ENCODE measurements at regions not wholly inside any gene's neighbourhood (a gene's known extent, or its start where the extent isn't known, plus 50 kb on each side); places are given as distances from the start of the nearest gene placed in this dataset.

GRCh38 chr6:105794870-105795269, 291.3 kb upstream of the PRDM1 start:
- DNase-seq (ENCODE audit: low read depth in 2 of 2): no peak

GRCh38 chr6:105794239-105794638, 291.9 kb upstream of the PRDM1 start:
- DNase-seq (ENCODE audit: low read depth in 2 of 2): no peak

DNA sequence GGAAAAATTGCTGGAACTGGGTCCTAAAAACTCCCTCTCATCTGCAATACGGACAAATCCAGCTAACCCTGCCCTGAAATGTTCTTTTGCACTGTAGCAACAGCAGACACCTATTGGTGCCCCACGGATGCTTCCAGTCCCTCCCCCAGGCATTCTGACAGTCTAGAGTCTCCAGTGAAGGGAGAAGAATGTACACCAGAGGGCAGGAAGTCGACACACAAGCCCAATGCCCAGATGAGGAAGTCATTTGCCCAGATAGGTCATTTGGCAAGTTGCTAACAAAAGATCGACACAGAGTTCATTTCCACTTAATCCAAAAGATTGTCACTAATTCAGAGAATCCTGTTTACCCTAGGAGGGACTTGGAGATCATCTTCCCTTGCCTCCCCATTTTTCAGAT, 293.0 kb upstream of the PRDM1 start:
- DNase-seq (ENCODE audit: low read depth in 2 of 2): no peak

DNA sequence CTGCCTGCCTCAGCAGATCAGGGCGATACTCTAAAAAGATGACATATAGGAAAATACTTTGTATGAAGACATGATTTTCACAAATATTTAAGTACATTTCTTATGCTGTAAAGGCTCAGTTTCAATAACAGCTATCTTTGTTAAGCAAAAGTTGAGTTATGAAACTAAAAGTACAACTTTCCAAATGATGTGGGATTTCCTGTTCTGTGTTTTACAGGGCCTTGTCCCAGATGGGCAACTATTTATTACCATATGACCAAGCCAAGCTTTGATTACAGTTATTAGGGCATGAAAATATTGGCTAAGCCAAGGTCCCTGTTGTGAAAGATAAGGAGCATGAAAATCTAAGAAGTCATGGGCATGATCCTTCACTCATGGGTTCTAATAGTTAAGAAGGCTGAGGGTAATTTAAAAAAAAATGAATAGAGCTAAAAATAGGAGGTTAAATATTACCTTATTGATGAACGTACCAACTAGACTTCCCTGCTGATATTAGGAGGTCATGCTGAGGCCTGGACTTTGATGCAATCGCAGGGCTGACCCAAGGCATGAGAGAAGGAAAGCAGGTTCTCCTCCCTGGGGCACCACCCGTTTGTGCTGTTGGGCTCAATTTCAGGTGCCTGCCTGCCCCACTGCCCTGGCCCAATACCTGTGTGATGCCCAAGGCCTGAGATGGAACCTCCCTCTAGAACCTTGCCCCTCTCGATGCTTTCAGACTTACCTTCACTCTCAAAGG, 294.4 kb upstream of the PRDM1 start:
- no peak for DNase-seq (ENCODE audit: low read depth in 2 of 2)

DNA sequence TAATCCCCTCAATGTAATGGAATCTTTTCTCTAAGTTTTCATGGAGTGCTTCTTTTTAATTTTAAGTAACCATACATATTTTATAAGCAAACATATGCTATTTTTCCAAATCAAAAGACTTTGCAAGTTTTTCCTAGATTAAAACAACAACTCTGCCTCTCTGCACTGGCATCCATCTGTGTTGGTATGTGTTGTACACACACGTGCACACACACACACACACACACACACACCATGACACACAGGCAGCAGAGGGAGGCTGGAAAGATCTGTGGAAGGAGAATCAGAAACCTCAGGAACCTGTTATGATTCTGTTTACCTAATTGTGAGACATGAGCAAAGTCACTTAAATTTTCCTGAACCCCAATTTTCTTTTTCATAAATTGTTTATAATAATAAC, 295.0 kb upstream of the PRDM1 start:
- DNase-seq (ENCODE audit: low read depth in 2 of 2): no peak

- DNase-seq (ENCODE audit: low read depth in 2 of 2): no peak
Observed at GRCh38 chr6:105790635-105791034, 295.5 kb upstream of the PRDM1 start.

DNA sequence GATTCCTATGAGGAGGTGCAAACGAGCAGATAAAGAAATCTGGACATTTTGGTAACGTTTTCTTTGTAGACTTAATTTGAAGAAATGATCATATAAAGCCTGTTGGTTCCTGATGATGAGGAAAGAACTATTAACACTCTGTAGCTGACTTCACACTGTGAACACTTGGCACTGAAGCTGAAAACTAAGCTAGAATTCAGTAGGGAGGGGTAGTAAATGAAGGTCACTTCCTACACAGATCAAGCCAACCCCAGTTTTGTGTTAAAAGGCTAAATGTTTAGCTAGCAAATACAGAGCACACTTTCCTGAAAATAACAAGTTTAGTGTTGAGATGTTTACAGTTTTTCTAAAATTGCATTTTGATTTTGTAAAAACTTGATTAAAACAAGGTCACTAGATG, 296.2 kb upstream of the PRDM1 start:
- DNase-seq (ENCODE audit: low read depth in 2 of 2): no peak

GRCh38 chr6:105787747-105788146, 298.4 kb upstream of the PRDM1 start:
- DNase-seq (ENCODE audit: low read depth in 2 of 2): no peak

GRCh38 chr6:105786890-105787655, 299.1 kb upstream of the PRDM1 start:
- no peak for DNase-seq (ENCODE audit: low read depth in 2 of 2)

GRCh38 chr6:105786449-105786848, 299.7 kb upstream of the PRDM1 start:
- no peak for DNase-seq (ENCODE audit: low read depth in 2 of 2)

GRCh38 chr6:105785066-105785811, 300.9 kb upstream of the PRDM1 start:
- no peak for DNase-seq (ENCODE audit: low read depth in 2 of 2)

GRCh38 chr6:105784179-105784578, 302.0 kb upstream of the PRDM1 start:
- DNase-seq (ENCODE audit: low read depth in 2 of 2): no peak

GRCh38 chr6:105783333-105783935, 302.7 kb upstream of the PRDM1 start:
- no peak for DNase-seq (ENCODE audit: low read depth in 2 of 2)

GRCh38 chr6:105781915-105782314, 304.2 kb upstream of the PRDM1 start:
- DNase-seq (ENCODE audit: low read depth in 2 of 2): no peak

- DNase-seq (ENCODE audit: low read depth in 2 of 2): peak in 1 of 2 donors; percentile 49
Observed at GRCh38 chr6:105781248-105781647, 304.9 kb upstream of the PRDM1 start.

DNA sequence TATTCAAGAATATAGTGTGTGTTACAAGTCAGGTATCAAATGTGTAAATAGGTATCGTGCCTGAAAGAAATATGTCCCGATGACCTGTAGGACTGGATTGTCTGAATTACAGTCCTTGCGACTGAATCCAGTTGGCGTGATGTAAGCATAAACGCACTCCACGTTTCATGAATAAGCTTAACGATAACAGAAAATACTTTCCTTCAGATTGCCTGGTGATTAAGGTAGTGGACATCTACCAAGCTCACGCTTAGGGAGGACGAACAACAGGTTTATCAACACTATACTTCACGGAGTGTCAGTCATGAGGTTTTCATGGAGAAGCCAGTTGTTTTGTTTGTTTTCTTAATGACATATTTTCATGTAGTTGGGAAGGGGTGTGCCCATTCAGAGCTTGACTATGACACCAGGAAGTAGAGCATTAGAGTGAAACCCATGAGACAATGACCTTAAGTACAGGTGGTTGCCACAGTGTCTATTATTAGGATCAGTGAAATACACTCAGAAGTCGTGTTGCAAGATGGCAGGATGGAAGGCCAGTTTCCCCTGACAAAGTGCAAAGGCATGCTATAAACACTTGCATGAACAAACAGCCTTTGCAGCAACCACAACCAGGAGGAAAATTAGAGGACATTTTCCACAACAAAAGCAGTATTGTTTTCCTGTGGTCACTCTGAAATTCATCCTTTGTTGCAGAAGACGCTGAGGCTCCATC, 305.8 kb upstream of the PRDM1 start:
- no peak for DNase-seq (ENCODE audit: low read depth in 2 of 2)

DNA sequence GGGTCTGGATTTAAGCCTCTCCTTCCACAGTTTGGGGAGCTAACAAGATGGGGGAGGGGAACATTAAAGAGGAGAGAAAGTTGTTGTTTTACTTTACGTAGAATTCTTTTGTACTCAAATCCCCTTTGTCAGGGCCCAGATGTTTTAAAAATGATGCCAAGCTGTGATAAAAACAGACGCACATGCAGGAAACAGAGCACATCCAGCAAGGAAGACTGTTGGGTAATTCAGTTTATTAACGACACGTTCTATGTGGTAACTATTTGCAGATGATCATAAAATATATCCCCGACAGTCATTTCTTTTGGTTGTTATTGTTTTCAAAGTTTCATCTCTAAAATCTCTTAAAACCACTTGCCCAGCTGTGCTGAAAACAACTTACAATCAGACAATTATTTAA, 307.0 kb upstream of the PRDM1 start:
- no peak for DNase-seq (ENCODE audit: low read depth in 2 of 2)

- no peak for DNase-seq (ENCODE audit: low read depth in 2 of 2)
Observed at GRCh38 chr6:105775095-105775494, 311.0 kb upstream of the PRDM1 start.

- no peak for DNase-seq (ENCODE audit: low read depth in 2 of 2)
Observed at GRCh38 chr6:105774247-105774646, 311.9 kb upstream of the PRDM1 start.

GRCh38 chr6:105771313-105771970, 314.7 kb upstream of the PRDM1 start:
- no peak for DNase-seq (ENCODE audit: low read depth in 2 of 2)

DNA sequence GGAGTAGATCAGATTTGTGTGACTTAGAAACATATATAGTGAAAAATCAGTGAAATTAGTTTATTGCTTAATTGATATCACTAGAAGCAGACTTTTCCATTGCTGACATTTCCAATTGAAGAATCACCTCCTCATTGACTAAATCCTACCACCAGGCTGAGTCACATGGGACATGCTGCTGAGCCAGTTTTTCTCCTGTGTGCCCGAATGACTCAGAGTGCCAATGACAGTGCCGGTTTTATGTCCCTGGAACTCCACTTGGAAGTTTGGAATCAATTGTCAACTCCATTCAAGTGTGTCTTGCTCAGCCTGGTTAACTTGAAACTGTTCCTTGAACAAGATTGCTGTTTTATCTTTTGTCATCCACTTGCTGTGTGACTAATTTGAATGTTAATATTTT, 316.1 kb upstream of the PRDM1 start:
- DNase-seq (ENCODE audit: low read depth in 2 of 2): no peak

All from stimulated activated CD4-positive, alpha-beta T cell treated with anti-CD3 and anti-CD28 coated beads, Interleukin-15, amount 100 ng/mL, for 48 hours (primary cell).